ENCODE measurements at regions not wholly inside any gene's neighbourhood (a gene's known extent, or its start where the extent isn't known, plus 50 kb on each side); places are given as distances from the start of the nearest gene placed in this dataset.

GRCh38 chr13:64662887-64663593 is 2567.1 kb downstream of the PCDH9 start:
- Histone ChIP-seq H3K36me3 (ENCODE audit: insufficient read depth in 1 of 2, low read depth in 1 of 2) (no peaks in the 10 kb centered on the region), H3K27ac (no peak overlapping the region), H3K4me1 (no peaks in the 10 kb centered on the region), H3K4me3 (no peak overlapping the region), H3K27me3 (ENCODE audit: insufficient read depth in 3 of 3, low read length in 2 of 3) (no peaks in the 10 kb centered on the region), H3K9me3 (no peaks in the 10 kb centered on the region)
- no peak for TF ChIP-seq CTCF (IDR thresholded peaks at IDR 0.05)
- ATAC-seq (no peak), DNase-seq (no peak)
- WGBS, 3 donors: 86 to 94% (median 92%) methylated on average over 7 of the region's 7 CpGs
- intact Hi-C loops (cut with DNase I): no loop called here

GRCh38 chr13:64648293-64648692 is 2581.8 kb downstream of the PCDH9 start:
- intact Hi-C loops (cut with DNase I): no loop called here
- no peak for DNase-seq
- H3K27ac ChIP-seq: no peak overlapping the region
- no peaks in the 10 kb centered on the region for H3K27me3 ChIP-seq (ENCODE audit: insufficient read depth in 3 of 3, low read length in 2 of 3)
- no peaks in the 10 kb centered on the region for H3K36me3 ChIP-seq (ENCODE audit: insufficient read depth in 1 of 2, low read depth in 1 of 2)
- TF ChIP-seq CTCF (IDR thresholded peaks at IDR 0.05): no peak
- H3K4me1 ChIP-seq: no peaks in the 10 kb centered on the region
- H3K4me3 ChIP-seq: no peak overlapping the region
- H3K9me3 ChIP-seq: no peaks in the 10 kb centered on the region
- no peak for ATAC-seq

GRCh38 chr13:64643066-64643465 is 2587.1 kb downstream of the PCDH9 start:
- no peaks in the 10 kb centered on the region for H3K4me1 ChIP-seq
- H3K36me3 ChIP-seq (ENCODE audit: insufficient read depth in 1 of 2, low read depth in 1 of 2): no peaks in the 10 kb centered on the region
- ATAC-seq: no peak
- no peak overlapping the region for H3K4me3 ChIP-seq
- WGBS, 3 donors: 77 to 81% (median 77%) methylated on average over 2 of the region's 2 CpGs
- no peaks in the 10 kb centered on the region for H3K27me3 ChIP-seq (ENCODE audit: insufficient read depth in 3 of 3, low read length in 2 of 3)
- intact Hi-C loops (cut with DNase I): no loop called here
- no peak for TF ChIP-seq CTCF (IDR thresholded peaks at IDR 0.05)
- no peak overlapping the region for H3K27ac ChIP-seq
- no peaks in the 10 kb centered on the region for H3K9me3 ChIP-seq
- no peak for DNase-seq

- ATAC-seq: no peak
- no peaks in the 10 kb centered on the region for H3K36me3 ChIP-seq (ENCODE audit: insufficient read depth in 1 of 2, low read depth in 1 of 2)
Observed at GRCh38 chr13:64640002-64640401, 2590.1 kb downstream of the PCDH9 start.

More at GRCh38 chr13:64640002-64640401, 2590.1 kb downstream of the PCDH9 start:
- Histone ChIP-seq H3K4me1 (no peaks in the 10 kb centered on the region), H3K9me3 (no peaks in the 10 kb centered on the region), H3K27me3 (ENCODE audit: insufficient read depth in 3 of 3, low read length in 2 of 3) (no peaks in the 10 kb centered on the region), H3K4me3 (no peak overlapping the region), H3K27ac (no peak overlapping the region)
- intact Hi-C loops (cut with DNase I): no loop called here
- no peak for DNase-seq
- WGBS, 3 donors: 57 to 67% (median 59%) methylated on average over 2 of the region's 2 CpGs
- TF ChIP-seq CTCF (IDR thresholded peaks at IDR 0.05): no peak

All from psoas muscle (tissue), 7 donors.